Right atrium auricular region (tissue), 2 donors: ENCODE measurements at regions not wholly inside any gene's neighbourhood (a gene's known extent, or its start where the extent isn't known, plus 50 kb on each side); places are given as distances from the start of the nearest gene placed in this dataset.

Experiments used
- DNase-seq: peaks from one replicate; pipeline ENCODE4 v3.0.0-alpha.2; 2019; ENCODE audit warnings: low spot score
- H3K27ac ChIP-seq, 2 donors: fragments of 200-600 bp; sonication (generic); 1 replicate in 1 of 2; 2 replicates in 1 of 2; pipeline ENCODE4 v1.5.1; 2016 to 2019
- H3K27me3 ChIP-seq, 2 donors: fragments of 200-600 bp; sonication (generic); one replicate each; pipeline versions ENCODE4 v1.5.1 to v1.6.0; 2017 to 2019
- H3K36me3 ChIP-seq: fragments of 200-600 bp; sonication (generic); one replicate; pipeline ENCODE4 v1.5.1; 2016
- H3K4me1 ChIP-seq, 2 donors: fragments of 200-600 bp; sonication (generic); one replicate each; pipeline versions ENCODE4 v1.5.1 to v1.6.0; 2017 to 2019
- H3K4me3 ChIP-seq, 2 donors: fragments of 200-600 bp; sonication (generic); 1 replicate in 1 of 2; 2 replicates in 1 of 2; pipeline ENCODE4 v1.5.1; 2017 to 2019; ENCODE audit warnings: mild to moderate bottlenecking in 1 of 2, moderate library complexity in 1 of 2
- H3K9me3 ChIP-seq, 2 donors: fragments of 200-600 bp; sonication (generic); one replicate each; pipeline ENCODE4 v1.5.1; 2019
- TF ChIP-seq, protein P1 (sequence below), 2 donors: fragments of 200-600 bp; sonication (generic); IDR thresholded peaks; one replicate each; pipeline ENCODE4 v1.5.1; 2019; ENCODE audit warnings: antibody characterized with exemption in 2 of 2

- no peaks in the 10 kb centered on the region for H3K27me3 ChIP-seq
- H3K4me3 ChIP-seq = no peak overlapping the region
- DNase-seq = no peak
- H3K4me1 ChIP-seq = no peaks in the 10 kb centered on the region
- no peaks in the 10 kb centered on the region for H3K9me3 ChIP-seq
- TF ChIP-seq, protein P1, sequence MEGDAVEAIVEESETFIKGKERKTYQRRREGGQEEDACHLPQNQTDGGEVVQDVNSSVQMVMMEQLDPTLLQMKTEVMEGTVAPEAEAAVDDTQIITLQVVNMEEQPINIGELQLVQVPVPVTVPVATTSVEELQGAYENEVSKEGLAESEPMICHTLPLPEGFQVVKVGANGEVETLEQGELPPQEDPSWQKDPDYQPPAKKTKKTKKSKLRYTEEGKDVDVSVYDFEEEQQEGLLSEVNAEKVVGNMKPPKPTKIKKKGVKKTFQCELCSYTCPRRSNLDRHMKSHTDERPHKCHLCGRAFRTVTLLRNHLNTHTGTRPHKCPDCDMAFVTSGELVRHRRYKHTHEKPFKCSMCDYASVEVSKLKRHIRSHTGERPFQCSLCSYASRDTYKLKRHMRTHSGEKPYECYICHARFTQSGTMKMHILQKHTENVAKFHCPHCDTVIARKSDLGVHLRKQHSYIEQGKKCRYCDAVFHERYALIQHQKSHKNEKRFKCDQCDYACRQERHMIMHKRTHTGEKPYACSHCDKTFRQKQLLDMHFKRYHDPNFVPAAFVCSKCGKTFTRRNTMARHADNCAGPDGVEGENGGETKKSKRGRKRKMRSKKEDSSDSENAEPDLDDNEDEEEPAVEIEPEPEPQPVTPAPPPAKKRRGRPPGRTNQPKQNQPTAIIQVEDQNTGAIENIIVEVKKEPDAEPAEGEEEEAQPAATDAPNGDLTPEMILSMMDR (IDR thresholded peaks at IDR 0.05) = no peak
- no peaks in the 10 kb centered on the region for H3K36me3 ChIP-seq
- no peak overlapping the region for H3K27ac ChIP-seq
These were observed 1043.6 kb downstream of the TUSC7 start for GRCh38 chr3:117752984-117753717.

- Histone ChIP-seq H3K27ac (no peak overlapping the region), H3K4me3 (no peak overlapping the region), H3K9me3 (no peaks in the 10 kb centered on the region), H3K36me3 (no peaks in the 10 kb centered on the region), H3K27me3 (no peaks in the 10 kb centered on the region), H3K4me1 (no peaks in the 10 kb centered on the region)
- no peak for DNase-seq
- TF ChIP-seq, protein P1 (IDR thresholded peaks at IDR 0.05) = no peak
These were observed 1044.5 kb downstream of the TUSC7 start for GRCh38 chr3:117754058-117754457.

DNA sequence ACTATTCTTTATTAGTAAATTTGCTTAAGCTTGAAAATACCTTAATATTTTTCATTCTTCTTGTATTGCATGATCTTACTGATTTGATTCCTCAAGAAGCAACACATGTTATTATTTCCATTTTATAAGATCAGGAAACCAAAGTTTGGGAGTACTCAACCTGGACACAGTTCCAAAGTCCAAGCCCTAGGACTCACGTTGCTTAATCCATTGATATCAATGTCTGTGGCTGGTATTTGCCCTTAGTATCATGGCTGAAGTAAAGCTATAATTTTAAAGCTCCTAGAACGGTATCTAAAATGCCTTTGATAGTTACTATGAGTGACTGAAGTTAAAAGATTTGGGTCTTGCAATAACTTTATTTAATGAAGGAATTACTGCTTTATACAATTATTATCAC, 1045.3 kb downstream of the TUSC7 start:
- TF ChIP-seq, protein P1 (IDR thresholded peaks at IDR 0.05) = no peak
- DNase-seq = no peak
- Histone ChIP-seq H3K9me3 (no peaks in the 10 kb centered on the region), H3K36me3 (no peaks in the 10 kb centered on the region), H3K27ac (no peak overlapping the region), H3K4me3 (no peak overlapping the region), H3K27me3 (no peaks in the 10 kb centered on the region), H3K4me1 (no peaks in the 10 kb centered on the region)

GRCh38 chr3:117756563-117756962, 1047.0 kb downstream of the TUSC7 start:
- Histone ChIP-seq H3K4me3 (no peak overlapping the region), H3K27me3 (no peaks in the 10 kb centered on the region), H3K27ac (no peak overlapping the region), H3K4me1 (no peaks in the 10 kb centered on the region), H3K9me3 (no peaks in the 10 kb centered on the region), H3K36me3 (no peaks in the 10 kb centered on the region)
- DNase-seq = no peak
- TF ChIP-seq, protein P1 (IDR thresholded peaks at IDR 0.05) = no peak

GRCh38 chr3:117761703-117762620, 1052.4 kb downstream of the TUSC7 start:
- Histone ChIP-seq H3K36me3 (no peaks in the 10 kb centered on the region), H3K9me3 (no peaks in the 10 kb centered on the region), H3K4me3 (no peak overlapping the region), H3K27ac (no peak overlapping the region), H3K4me1 (no peaks in the 10 kb centered on the region), H3K27me3 (no peaks in the 10 kb centered on the region)
- no peak for DNase-seq
- TF ChIP-seq, protein P1 (IDR thresholded peaks at IDR 0.05) = no peak
